RPMI7951 (cell line): ENCODE measurements at regions not wholly inside any gene's neighbourhood (a gene's known extent, or its start where the extent isn't known, plus 50 kb on each side); places are given as distances from the start of the nearest gene placed in this dataset.
A peak's percentile ranks its signal among the peaks of the same experiment; 100 is the strongest.
"Not testable (repeated sequence)": the region's sequence is repeated elsewhere in the genome, so short reads cannot be mapped to it uniquely, and the experiment has no call there.

Experiments used
- DNase-seq: peaks from one replicate; pipeline ENCODE4 v3.0.0-alpha.2; 2012; ENCODE audit warnings: low read depth

- no peak for DNase-seq
Measured at GRCh38 chr4:8675906-8676305, 83.3 kb downstream of the CPZ start.

- DNase-seq = peak; percentile 10
Measured at GRCh38 chr4:8675383-8675782, 82.8 kb downstream of the CPZ start.

GRCh38 chr4:8674311-8674885, 81.8 kb downstream of the CPZ start:
- no peak for DNase-seq

GRCh38 chr4:8673106-8673505, 80.5 kb downstream of the CPZ start:
- DNase-seq = not testable (repeated sequence)

- no peak for DNase-seq
Measured at GRCh38 chr4:8672486-8672885, 79.9 kb downstream of the CPZ start.

GRCh38 chr4:8671712-8672290, 79.2 kb downstream of the CPZ start:
- DNase-seq = no peak
